ENCODE measurements at regions not wholly inside any gene's neighbourhood (a gene's known extent, or its start where the extent isn't known, plus 50 kb on each side); places are given as distances from the start of the nearest gene placed in this dataset.
A peak's percentile ranks its signal among the peaks of the same experiment; 100 is the strongest.
"Not testable (repeated sequence)": the region's sequence is repeated elsewhere in the genome, so short reads cannot be mapped to it uniquely, and the experiment has no call there.

DNA sequence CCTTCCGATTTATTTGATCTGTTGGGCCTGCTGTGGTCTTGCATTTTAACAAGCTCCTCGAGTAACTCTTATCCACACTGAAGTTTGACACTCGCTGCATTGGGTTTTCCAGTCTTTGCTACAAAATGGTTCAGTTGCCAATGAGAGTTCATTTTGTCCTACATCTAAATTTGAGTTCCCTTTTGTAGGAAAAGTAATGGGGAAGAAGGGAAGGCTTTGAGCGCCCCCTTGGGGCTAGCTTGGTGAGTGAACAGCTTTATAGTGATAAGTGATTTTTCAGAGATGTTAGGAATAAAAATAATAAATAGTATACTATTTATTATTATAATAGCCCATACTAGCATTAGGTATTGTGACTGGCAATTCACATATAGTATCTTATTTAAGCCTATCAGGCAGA is 89.9 kb upstream of the GNAQ start:
- peak; percentile 79 for DNase-seq

DNA sequence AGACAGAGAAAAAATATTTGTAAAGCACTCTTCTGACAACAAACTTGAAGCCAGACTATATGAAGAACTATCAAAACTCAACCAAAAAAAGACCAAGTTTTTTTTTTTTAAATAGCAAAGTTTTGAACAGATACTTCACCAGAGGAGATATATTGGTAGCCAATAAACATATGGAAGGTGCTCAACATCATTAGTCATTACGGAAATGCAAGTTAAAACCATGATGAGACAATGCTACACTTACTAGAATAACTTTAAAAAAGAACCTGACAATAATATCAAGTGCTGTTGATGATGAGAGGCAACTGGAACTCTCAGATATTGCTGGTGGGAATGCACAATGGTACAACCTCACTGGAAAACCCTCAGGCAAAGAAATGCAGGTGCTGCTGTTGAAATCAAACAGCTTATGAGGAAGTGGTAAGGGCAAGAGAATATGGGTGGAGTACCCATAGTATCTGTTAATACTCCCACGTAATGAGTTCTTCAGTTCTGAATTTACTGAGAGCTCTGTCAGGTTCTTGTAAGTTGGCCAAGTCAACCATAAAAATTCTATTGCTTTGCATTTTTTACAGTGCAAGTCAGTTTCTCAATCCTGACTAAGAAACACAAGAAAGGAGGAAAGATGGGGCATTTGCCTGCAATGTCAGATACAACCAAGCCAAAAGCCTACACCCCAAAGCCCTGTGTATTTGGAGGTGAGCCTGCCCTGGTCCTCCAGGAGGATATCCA is 87.3 kb upstream of the GNAQ start:
- no peak for DNase-seq

- no peak for DNase-seq
Observed at GRCh38 chr9:78115073-78115472, 83.5 kb upstream of the GNAQ start.

GRCh38 chr9:78114581-78114980 is 83.0 kb upstream of the GNAQ start:
- DNase-seq = no peak

GRCh38 chr9:78112406-78112805 is 80.8 kb upstream of the GNAQ start:
- DNase-seq = no peak

DNA sequence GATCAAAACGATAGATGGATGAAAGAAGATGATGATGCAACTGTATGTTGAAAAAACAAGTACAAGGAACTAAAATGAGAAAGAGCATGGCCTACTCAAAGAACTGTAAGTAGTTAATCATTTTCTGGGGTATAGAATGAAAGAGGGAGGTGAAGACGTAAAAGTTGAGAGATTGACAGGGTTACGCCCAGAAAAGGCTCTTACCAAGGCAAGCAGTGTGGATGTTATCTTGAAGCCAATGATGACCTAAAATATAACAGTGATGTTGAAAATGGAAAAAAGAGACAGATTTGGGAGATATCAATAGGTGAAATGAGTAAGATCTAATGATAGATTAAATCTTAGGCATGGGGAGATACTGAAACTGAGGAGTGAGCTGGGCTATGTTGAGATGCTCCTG is 80.4 kb upstream of the GNAQ start:
- no peak for DNase-seq

DNA sequence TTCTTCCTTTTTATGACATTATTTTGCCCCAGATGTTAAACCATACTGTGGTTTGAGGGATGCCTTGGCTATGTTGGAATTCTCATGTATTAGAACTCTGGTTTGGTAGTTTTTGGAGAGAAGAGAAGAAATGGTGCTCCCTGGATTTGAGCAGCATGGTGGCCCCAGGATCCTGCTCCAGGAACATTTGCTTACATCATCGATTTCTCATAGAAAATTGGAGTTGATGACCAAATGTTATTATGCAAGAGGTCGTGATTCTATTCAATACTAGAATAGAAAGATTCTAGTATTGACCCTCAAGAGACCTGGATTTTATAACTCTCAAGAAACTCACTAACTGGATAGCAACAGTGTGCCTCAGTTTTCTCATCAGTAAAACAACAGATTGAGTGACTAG is 77.5 kb upstream of the GNAQ start:
- DNase-seq = no peak

- not testable (repeated sequence) for DNase-seq
Observed at GRCh38 chr9:78106586-78106985, 75.0 kb upstream of the GNAQ start.

DNA sequence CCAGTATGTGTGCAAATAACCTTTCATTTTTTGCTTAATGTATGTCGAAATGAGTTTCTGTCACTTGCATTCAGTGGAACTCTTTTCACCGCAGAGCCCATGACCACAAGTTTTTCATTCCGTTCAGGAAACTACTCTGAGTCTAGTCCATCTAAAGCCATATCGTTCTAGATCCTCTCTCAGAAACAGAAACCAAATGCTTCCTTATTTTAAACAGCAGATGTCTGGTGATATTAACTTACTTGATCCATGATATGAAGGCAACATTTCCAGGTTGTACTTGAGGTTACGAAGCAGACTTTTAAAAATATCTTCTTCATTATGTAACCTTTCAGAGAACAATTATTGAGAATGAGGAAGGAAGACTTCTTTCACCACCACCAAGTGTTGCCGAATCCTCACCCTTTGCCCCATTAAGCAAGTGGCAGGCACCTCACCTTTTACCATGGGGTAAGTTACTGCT is 72.4 kb upstream of the GNAQ start:
- DNase-seq = no peak

DNA sequence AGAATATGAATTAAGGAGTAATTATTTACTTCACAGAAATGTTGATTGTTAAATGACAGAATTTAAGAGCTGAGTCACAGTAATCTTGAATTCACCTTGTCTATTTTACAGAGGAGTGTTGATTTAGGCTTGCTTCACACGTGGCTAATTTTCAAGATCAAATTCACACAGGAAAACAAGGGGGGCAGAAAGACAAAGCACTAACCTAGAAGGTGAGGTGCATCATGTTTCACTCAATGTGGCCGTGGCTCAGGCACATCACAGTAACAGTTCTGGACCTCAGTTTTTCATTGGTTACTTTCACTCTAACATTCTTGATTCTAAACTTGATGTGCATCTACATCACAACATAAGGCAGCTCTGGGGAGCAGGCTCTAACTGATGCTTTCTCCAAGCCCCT is 69.6 kb upstream of the GNAQ start:
- no peak for DNase-seq

DNA sequence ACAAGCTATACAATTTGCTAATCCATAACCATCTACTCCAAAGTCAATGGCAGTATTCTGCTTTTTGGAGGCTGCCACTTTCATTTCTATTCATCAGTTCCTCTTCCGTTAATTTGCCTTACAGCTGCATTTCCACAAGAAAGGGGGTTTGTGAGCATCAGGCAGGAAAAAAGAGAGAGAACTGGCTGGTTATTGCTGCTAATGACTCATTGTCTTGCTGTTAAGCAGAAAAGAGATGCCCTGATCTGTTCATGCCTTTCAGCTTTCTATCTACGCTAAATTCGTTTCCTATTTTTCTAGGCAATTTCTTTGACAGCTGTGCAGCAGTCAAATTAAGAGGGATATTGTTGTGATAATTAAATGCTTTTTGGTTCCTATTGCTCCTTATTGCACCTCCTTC is 65.9 kb upstream of the GNAQ start:
- DNase-seq = no peak

DNA sequence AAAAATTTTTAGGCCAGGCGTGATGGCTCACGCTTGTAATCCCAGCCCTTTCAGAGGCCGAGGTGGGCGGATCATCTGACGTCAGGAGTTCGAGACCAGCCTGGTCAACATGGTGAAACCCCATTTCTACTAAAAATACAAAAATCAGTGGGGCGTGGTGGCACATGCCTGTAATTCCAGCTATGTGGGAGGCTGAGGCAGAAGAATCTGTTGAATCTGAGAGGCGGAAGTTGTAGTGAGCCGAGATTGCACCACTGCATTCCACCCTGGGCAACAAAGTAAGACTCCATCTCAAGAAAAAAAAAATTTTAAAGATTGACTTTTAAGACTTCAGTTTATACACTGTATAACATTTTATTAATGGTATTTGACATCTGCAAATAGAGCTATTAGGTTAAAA is 60.1 kb upstream of the GNAQ start:
- DNase-seq = no peak

- no peak for DNase-seq
Observed at GRCh38 chr9:78089111-78089510, 57.5 kb upstream of the GNAQ start.

GRCh38 chr9:78088190-78088589 is 56.6 kb upstream of the GNAQ start:
- DNase-seq = not testable (repeated sequence)

All from activated effector memory CD4-positive, alpha-beta T cell treated with anti-CD3 and anti-CD28 coated beads, Interleukin-2, amount 50 U/mL, for 16 hours (primary cell).